Activated CD4-positive, CD25-positive, alpha-beta regulatory T cell treated with anti-CD3 and anti-CD28 coated beads, Interleukin-2, amount 50 U/mL, for 16 hours (primary cell): ENCODE measurements at regions not wholly inside any gene's neighbourhood (a gene's known extent, or its start where the extent isn't known, plus 50 kb on each side); places are given as distances from the start of the nearest gene placed in this dataset.
"Not testable (repeated sequence)": the region's sequence is repeated elsewhere in the genome, so short reads cannot be mapped to it uniquely, and the experiment has no call there.

Experiments used
- DNase-seq: peaks from one replicate; pipeline ENCODE4 v3.0.0-alpha.2; 2020; ENCODE audit warnings: low read depth, low spot score

GRCh38 chr1:208347191-208347590, 103.0 kb upstream of the PLXNA2 start:
- no peak for DNase-seq

DNA sequence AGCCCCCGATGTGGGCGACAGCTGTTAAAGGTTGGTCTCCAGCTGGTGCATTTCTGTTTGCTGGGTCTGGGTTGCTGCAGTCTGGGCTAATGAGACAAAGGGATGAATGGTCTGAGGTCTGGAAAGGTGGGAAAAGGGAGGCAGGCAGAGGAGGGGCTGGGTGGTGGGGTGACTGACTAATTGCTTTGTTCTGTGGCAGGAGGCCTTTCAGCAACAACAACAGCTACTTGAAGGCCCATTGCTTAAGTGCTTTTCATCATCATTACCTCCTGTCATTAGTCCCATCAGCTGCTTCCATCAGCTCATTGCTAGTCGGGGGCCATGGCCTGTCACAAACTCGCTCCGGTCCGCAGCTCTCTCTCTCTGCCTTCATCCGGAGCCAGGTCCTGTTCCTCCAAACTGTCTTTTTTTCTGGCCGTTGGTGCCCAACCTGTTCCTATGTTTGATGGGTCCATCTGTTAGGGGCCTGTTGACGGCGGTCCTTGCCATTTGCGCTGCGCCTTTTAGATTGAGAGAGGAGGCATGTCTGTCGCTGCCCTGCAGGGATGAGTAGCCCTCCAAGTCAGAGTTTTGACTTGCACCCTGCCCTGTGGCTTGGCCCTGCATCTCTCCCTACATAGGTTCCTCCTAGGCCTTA, 105.6 kb upstream of the PLXNA2 start:
- DNase-seq, result no peak

- DNase-seq, result no peak
These were observed 106.6 kb upstream of the PLXNA2 start for GRCh38 chr1:208350815-208351214.

GRCh38 chr1:208351838-208352237, 107.7 kb upstream of the PLXNA2 start:
- DNase-seq, result no peak

- DNase-seq, result not testable (repeated sequence)
These were observed 109.6 kb upstream of the PLXNA2 start for GRCh38 chr1:208353797-208354196.

DNA sequence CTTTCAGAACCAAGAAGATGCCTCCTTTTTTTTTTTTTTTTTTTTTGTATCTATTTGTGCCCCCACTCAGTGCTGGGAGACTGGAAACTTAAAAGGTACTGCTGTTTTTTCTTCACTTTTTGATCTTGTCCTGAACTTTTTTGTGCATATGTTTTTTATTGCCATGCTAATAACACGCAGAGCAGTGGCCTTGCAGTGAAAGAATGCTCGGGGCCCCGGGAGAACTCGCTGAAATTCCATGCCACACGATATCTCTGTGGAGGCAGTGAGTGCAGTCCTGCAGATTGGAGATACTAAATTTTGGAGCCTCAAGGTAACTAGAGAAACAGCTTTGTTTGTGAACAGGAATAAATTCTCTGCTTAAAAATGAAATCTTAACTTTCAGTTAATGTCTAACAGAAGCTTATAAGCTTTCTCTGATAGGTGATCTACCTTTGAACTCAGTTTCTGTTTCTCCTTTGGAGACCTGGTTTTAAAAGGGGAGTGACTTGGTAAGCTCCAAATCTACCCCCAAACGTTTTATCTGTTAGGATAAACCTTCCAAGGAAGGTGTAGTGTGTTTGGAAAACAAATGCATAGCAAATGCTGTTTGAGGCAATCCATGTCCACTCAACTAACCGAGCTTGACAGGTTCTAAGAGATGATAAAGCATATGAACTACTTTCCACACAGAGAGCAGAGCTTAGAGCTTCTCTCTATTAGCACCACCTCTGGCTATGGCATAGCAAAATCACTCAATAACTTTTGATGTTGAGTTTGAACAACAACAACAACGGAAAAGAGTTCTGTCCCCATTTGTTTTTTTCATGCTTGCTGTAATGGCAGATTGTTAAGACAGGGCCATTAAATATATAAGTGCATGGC, 113.7 kb upstream of the PLXNA2 start:
- no peak for DNase-seq

GRCh38 chr1:208358651-208359050, 114.5 kb upstream of the PLXNA2 start:
- DNase-seq, result no peak

DNA sequence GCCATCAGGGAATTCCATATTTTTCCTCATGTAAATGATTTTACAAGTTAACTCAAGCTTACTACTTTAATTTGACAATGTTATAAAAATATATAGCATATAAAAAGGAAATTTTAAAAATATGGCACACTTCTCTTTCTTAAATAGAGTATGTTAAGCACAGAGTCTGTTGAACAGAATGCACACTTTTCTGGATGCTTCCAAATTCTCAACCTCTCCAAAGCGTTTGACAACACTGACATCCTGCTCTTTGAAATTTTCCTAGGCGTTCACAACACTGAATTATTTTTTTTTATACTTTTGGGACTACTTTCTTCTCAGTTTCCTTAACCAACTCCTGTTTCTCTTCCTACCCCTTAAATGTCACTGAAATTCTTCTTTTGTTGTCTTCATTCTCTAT, 117.8 kb upstream of the PLXNA2 start:
- no peak for DNase-seq

DNA sequence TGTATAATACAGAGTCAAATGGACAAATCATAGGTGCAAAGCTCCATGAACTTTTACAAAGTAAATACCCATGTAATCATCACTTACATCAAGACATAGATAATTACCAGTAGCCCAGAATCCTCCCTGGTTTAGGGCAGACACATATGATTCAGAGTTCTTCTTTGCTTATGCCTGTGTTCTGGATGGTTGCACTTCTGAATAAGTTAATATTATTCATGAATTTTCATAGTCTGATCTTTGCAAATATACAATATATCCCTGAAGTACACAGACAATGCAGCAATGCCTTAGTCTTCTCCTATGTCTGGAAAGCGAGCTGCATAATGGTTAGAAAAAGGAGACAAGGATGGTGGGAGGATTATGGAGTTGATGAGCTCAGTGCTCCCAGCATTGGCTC, 122.4 kb upstream of the PLXNA2 start:
- DNase-seq, result no peak

DNA sequence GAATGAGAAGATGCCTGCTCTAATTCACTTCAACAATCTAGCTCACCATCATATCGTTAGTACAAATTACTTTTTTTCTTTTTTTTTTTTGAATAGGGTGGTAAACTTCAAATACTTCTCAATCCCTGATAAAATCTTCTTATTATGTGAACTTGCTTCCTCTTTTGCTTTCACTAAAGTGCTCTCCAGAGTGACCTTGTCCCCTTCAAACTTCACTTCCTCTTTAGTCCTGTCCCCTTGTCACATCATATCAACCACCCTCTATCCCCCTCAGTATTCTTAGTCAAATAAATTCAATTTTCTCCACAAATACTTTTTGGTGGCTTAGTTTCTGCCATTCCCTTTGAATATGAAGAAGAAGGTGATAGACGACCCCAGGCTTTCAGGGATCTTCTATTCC, 124.9 kb upstream of the PLXNA2 start:
- no peak for DNase-seq

- DNase-seq, result no peak
These were observed 125.5 kb upstream of the PLXNA2 start for GRCh38 chr1:208369658-208370057.

DNA sequence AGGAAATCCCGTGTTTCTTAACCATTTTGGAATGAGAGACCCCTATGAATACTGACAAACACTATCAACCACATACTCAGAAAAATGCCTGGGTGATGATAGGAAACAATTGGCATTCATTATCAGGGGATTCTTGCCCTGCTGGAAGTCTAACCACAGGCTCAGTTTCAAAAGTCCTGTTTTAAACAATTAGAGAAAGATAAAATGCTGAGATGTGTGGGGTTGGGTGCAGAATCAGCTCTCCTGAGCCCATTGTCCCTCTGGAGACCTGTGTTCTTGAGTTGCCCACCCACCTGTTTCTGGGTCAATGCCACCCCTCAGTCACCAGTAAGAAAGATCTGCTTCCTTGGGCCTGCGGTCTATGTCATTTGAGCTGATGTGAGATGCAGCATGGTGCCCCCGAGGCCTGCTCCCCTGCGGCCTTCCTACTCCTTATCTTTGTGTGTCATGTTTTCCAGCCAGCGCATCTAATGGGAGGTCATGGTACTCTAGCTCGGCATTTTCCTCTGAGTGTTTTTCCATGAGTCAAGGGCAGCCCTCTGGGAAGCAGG, 130.3 kb upstream of the PLXNA2 start:
- no peak for DNase-seq

GRCh38 chr1:208381481-208381880, 137.3 kb upstream of the PLXNA2 start:
- no peak for DNase-seq

DNA sequence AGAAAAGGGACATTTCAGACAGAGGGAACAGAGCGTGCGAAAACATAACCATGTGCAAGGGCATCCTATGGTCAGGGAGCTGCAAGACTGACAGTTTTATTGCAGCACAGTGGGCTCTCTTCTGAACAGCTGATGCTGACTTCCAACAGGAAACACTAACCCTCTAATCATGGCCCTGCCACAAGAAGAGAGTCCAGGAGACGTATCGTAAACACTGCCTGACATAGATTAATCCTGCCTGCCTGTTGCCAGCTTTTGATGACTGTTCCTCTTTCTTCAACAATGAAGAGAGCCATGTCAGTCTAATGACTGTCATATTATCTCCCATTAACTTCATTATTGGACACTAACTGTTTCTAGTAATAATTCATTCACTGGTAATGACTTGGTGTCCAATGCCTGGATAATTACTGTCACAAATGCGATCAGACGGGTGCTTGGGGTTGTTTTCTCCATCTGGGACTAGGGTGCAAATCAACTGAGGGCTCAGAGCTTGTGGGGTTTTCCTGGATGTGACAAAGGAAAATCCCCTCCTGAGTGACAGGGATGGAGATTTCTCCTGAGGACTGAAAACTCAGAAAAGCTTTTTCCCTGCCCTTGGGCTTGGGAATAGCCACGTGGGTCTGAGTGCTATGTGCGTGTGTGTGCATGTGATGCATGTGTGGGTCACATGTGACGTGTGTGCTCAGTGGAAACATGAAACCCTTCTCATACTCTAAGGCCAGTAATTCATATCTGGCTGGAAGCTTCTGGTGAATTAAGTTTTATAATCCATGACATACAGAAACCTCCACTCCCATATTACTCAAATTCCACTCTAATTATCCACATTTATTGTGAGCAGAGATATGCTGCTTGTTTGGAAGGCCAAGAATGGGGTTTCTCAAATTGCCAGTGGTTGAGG, 144.0 kb upstream of the PLXNA2 start:
- no peak for DNase-seq

DNA sequence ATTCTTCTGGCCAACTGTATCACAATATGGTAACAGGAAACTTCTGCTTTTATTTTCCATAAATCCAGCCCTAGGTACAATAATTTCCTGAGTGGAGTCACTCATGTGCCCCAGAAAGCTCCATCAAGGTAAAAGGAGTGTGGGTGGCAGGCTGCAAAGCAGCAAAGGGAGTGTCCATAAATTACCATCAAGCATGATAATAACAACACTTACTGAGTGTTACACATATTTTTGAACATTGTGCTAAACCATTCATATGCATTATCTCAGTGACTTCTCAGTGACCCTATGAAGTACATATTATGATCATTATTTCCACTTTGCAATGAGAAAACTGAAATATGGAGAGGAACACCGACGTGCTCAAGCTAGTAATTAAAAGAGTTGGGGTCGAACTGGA, 149.2 kb upstream of the PLXNA2 start:
- DNase-seq, result no peak

DNA sequence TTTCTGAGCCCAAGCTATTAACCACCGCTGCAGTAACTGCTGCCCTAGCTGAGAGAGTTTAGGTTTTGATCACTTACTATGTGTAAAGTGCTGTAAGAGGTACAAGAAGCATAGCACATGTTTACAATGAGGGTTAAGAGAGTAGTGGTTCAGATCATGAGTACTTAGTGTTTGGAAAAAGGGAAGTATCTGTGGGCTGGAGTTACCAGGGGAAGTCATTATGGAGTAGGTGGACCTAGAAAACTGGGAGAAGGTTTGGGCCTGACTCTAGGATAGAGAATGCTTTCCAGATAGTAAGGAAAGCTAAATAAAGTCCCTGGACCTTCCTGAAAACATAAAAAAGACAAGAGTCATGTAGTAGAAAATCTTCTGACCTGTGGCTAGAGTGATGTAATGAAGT, 149.6 kb upstream of the PLXNA2 start:
- DNase-seq, result no peak

DNA sequence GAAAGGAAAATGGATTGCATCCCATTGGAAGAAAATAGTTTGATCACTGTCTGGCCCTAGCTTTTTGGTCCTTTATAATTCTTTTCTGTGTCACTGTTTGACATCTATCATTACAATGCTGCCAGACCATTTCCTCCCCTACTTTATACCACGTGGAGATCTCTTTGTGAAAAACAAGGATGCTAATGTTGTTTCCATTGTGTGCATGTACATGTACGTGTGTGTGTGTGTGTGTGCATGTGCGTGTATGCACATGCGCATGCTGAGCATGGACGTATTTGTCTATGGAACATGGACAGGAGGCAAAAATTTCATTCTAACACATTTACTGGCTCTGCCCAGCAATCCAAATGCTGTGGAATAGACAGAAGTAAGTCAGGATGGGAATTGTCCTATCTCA, 153.1 kb upstream of the PLXNA2 start:
- DNase-seq, result no peak

DNA sequence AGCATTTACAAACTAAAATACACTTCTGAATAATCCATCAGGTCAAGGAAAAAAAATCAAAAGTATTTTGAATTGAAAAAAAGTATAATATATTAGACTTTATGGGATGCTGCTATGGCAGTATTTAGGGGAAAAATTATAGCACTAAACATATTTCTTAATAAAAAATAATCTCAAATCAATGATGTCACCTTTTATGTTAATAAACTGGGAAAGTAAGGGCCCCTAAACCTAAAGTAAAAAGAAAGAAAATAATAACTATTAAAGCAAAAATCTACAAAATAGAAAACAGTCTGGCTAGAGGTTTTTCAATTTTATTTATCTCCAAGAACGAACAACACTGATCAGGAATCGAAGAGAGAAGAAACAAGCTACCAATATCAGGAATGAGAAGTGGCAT, 160.8 kb upstream of the PLXNA2 start:
- DNase-seq, result no peak

- no peak for DNase-seq
These were observed 165.0 kb upstream of the PLXNA2 start for GRCh38 chr1:208409176-208409575.

DNA sequence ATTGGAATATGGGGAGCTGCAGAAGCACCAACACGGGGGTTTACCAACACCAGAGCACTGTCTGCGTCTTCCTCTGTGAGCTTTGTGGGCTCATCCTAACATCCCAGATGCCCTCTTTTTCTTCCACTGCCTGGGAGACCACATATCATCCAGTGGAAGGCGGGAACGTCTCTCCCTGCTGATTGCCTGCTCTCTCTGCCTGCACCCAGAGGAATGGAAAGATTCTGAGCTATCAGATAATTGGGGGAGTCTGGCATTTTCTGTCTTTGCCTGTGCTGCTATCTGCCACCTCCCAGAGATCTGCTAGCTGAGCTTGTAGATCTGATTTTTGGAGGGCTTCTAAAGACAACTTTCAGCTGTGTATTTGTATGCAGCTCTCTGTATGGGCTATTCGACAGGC, 166.2 kb upstream of the PLXNA2 start:
- DNase-seq, result no peak

GRCh38 chr1:208413006-208413405, 168.8 kb upstream of the PLXNA2 start:
- DNase-seq, result no peak

DNA sequence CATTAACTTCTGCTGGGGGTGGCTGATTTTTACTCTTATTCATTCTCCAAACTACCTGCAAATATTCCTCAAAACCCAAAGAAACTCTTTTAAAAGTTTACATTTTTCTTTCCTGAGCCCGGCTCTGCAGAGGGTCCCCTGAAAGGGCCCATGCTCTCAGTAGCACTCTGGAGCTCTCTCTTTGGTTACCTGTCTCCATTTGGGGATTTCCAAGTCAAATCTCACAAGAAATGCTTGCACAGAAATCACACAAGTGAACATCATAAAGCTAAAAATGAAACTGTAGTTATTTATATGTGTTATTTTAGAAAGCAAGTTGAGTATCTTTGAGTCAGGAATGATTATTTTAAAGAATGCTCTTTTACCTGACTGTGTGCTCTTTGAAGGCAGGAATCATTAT, 174.5 kb upstream of the PLXNA2 start:
- DNase-seq, result no peak
